Bone marrow (tissue), 2 donors: ENCODE measurements at regions not wholly inside any gene's neighbourhood (a gene's known extent, or its start where the extent isn't known, plus 50 kb on each side); places are given as distances from the start of the nearest gene placed in this dataset.

Experiments used
- DNase-seq, 2 donors: peaks; one replicate each; lab custom pipeline; 2025; lab: John Stamatoyannopoulos, UW

DNA sequence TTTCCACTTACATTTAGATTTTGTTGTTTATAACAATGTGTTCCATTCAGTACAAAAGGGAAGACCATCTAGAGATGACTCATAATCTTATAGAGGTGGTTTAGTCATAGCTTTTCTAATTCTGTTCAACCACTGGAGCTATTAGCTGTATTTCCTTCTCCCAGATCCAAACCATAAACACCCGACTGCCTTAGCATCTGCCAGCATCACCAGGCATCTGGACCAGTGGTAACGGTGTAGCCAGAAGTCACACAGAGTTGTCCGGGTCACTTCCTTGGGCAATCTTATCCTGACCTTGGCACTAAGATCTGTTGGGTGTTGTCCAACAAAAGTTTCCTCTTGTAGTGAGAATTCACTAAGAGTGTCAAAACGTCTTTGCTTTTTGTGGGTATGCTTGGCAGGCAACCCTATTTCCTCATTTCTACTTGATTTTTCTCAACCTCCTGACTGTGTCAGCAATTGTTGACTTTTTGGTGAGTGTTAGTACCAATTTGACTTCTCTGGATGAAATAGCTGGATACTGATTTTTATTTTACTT, 372.1 kb upstream of the B3GALT2 start:
- peak; percentile 23 to 47 for DNase-seq

DNA sequence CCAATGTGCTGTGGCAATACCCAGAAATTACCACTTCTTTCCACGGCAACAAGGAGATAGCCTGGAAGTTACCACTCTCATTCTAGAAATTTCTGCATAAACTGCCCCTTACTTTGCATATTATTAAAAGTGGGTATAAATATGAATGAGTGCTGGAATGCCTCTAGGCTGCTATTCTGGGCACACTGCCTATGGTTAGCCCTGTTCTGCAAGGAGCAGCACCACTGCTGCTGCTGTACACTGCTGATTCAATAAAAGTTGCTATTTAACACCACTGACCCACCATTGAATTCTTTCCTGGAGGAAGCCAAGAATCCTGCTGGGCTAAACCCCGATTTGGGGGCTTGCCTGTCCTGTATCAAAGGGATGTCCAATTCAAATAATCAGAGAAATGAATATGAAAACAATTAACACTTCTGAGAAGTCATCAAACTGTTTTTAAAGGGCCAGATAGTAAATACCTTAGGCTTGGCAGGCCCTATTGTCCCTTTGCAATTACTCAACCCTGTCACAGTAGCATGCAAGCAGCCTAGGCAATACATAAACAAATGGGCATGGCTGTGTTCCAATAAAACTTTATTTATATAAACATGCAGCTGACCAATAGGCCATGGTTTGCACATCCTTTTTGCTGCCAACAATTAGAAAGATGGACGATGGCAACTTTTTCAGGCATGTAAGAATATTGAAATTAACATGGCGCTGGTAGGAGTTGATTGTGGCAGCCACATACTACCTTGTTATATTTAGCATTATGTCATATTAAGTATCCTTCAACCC, 369.4 kb upstream of the B3GALT2 start:
- DNase-seq, result no peak

GRCh38 chr1:193553564-193553963, 367.2 kb upstream of the B3GALT2 start:
- no peak for DNase-seq

- no peak for DNase-seq
These were observed 365.9 kb upstream of the B3GALT2 start for GRCh38 chr1:193552274-193552673.

DNA sequence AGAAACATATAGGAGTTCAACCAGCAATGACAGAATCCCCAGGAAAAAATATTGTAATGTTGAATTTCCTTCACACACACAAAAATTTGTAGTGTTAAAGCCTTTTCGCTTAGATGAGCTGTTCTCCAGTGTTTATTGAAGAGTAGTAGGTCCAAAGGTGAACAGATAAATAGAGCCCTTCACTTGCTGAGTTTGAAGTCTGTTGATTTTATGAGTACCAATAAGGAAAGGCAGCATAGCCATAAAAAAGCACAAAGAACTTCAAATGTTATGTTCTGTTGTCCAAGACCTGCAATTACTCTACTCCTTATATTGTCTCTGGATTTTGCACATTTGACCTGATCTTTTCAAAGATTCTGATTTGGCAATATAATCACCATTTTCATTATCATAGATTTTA, 362.7 kb upstream of the B3GALT2 start:
- no peak for DNase-seq

DNA sequence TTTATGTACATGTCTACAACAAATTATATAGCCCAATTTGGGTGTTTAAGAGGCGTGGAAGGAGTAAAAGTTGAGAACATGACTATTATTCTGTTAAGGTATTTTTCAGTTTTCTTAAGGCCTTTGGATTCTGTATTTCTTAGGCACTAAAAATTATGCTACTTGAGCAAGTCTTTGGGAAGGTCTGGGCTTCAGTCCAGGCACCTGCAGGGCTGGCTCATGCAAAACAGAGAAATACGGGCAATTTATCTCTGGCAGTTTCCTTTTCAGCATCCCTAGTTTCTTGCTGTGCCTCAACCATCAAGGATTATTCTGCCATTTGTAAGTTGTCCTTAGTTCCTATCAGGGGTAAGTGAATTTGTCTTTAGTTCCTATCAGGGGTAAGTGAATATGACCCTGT, 358.8 kb upstream of the B3GALT2 start:
- no peak for DNase-seq

DNA sequence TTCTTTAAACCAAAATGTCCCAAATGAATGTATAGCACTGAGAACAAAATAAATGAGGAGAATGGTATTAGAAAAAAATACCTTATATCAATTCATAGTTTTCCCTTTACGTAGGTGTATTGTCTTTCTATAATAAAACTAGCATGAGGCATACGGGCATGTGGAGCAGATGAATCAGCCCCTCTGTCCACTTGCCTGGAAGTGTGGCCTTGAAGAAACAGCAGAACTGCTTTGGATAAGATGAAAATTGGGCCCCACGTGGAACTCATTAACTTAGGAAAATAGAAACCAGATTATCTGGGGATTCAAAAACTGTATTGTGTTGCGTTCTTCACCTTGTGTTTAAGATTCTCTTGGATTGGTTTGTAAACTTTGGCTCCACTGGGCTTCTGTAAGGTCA, 356.8 kb upstream of the B3GALT2 start:
- DNase-seq, result no peak

- DNase-seq, result no peak
These were observed 356.3 kb upstream of the B3GALT2 start for GRCh38 chr1:193542690-193543089.

- DNase-seq, result no peak
These were observed 354.1 kb upstream of the B3GALT2 start for GRCh38 chr1:193540511-193540910.

DNA sequence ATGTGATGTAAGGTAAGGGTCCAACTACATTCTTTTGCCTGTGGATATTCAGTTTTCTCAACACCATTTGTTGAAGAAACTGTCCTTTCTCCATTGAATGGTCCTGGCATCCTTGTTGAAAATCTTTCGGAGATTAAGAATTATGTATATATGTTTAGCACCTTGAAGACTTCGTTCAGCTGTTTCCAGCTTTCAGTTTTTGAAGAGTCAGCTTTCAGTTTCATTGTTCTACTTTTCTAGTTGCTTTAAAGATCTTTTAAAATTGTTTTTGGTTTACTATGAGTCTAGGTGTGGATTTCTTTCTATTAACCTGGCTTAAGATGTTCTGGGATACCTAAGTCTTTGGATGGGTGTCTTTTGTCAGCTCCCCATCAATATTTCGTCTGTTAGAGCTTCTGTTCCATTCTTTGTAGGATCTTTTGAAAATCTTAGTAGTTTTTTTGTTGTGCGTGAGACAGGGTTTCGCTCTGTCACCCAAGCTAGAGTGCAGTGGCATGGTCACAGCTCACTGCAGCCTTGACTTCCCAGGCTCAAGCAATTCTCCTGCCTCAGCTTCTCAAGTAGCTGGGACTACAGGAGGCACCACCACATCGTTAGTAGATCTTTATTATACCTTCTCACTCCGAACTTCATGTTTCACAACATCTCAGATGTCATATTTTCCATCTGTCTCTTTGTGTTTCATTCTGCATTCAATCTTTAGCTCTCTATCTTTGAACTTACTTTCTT, 353.5 kb upstream of the B3GALT2 start:
- DNase-seq, result no peak

DNA sequence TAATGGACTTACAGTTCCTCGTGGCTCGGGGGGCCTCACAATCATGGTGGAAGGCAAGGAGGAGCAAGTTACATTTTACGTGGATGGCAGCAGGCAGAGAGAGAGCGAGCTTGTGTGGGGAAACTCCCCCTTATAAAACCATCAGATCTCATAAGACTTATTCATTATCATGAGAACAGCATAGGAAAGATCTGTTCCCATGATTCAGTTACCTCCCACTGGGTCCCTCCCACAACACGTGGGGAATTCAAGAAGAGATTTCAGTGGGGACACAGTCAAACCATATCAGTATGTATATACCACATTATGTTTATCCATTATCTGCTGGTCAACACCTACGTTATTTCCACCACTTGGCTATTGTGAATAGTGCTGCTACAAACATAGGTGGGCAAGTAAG, 352.3 kb upstream of the B3GALT2 start:
- DNase-seq, result no peak

- DNase-seq, result no peak
These were observed 351.6 kb upstream of the B3GALT2 start for GRCh38 chr1:193538003-193538354.

DNA sequence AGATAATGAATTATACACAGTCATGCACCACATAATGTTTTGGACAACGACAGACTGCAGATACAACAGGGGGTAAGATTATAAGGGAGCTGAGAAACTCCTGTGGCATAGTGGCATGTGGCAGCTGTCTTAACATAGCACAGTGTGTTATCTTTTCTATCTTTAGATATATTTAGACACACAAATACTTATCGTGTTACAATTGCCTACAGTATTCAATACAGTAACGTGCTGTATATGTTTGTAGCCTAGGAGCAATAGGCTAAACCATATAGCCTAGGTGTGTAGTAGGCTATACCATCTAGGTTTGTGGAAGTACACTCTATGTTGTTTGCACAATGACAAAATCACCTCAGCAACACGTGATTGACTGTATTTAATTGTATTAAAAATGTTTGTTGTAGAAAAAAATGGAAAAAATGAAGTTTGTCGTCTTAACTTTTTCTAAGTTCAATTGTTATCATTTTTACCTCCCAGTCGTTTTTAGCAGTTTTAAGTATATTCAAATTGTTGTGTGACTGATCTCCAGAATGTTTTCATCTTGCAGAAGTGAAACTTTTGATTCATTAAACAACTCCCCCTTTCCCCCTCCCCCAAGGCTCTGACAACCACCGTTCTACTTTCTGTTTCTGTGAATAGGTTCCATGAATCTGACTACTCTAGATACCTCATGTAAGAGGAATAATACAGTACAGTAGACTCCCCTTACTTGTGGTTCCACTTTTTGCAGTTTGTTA, 351.0 kb upstream of the B3GALT2 start:
- DNase-seq, result peak in 1 of 2 donors; percentile 28

GRCh38 chr1:193533853-193534252, 347.4 kb upstream of the B3GALT2 start:
- no peak for DNase-seq

GRCh38 chr1:193525917-193526710, 339.7 kb upstream of the B3GALT2 start:
- no peak for DNase-seq

- no peak for DNase-seq
These were observed 339.0 kb upstream of the B3GALT2 start for GRCh38 chr1:193525411-193525810.

DNA sequence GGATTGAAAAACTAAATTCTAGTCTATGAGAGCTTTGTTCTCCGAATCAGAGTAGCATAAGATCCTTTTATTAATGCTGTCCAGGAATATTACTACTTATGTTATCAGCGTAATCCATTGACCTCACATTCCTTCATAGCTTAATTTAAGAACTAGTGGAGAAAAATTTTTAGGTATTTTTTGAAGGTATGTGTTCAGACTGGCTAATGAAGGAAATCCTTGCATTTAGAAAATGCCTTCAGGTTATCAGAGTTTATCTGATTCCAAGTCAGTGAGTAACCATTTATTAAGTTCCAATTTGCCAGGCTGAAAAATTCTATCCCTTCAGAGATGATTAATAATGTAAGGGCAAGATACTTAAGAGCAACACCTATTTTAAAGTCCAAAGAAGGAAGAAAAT, 338.2 kb upstream of the B3GALT2 start:
- DNase-seq, result no peak

- DNase-seq, result no peak
These were observed 337.6 kb upstream of the B3GALT2 start for GRCh38 chr1:193524021-193524420.

DNA sequence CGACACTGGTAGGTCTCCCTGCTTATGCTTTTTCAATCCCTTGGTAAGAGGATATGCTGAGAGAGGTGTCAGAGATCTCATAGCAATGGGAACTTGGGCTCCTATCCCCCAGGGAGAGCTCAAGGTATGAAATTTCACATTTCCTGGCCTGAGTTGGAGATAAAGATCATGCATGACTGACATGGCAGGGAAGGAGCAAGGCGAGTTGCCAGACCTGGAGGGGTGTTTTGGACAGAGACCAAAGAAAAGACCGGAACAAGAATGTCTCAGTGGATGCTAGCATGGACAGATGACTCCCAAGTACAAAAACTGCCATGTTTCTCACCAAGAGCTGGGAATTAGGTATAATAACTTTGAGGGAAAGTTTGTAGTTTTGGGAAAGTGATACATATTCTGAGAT, 334.1 kb upstream of the B3GALT2 start:
- DNase-seq, result no peak

DNA sequence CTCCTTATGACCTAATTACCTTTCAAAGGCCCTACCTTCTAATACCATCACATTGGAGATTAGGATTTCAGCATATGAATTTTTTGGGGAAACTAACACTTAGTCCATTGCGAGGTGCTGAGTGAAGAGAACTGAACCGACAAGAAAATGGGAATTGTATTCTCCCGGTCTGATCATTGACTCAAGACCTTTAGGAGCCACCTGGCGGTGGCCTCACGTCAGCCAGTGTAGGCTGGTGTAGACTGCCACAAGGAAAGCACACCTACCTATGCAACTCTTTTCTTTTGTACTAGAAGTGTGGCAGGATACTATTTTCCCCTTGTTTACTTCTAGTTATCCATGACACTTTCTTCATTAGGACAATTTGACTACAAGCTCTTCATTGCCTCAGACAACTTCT, 333.5 kb upstream of the B3GALT2 start:
- no peak for DNase-seq

GRCh38 chr1:193516755-193517388, 330.5 kb upstream of the B3GALT2 start:
- no peak for DNase-seq
